Heart left ventricle (tissue), 16 donors: ENCODE measurements at regions not wholly inside any gene's neighbourhood (a gene's known extent, or its start where the extent isn't known, plus 50 kb on each side); places are given as distances from the start of the nearest gene placed in this dataset.

Source experiments
- ATAC-seq, 4 donors: fragments of 200-7000 bp; cut with Tn5 transposase; one replicate each; pipeline ENCODE4 v1.9.1; 2020 to 2022; ENCODE audit warnings: moderate library complexity in 4 of 4, mild to moderate bottlenecking in 3 of 4, moderate number of reproducible peaks in 1 of 4
- DNase-seq, 5 donors: peaks; one replicate each; pipeline ENCODE4 v3.0.0-alpha.2; 2020
- H3K27ac ChIP-seq, 12 donors: fragments of 200-600 bp; sonication (generic) in 4 of 12; one replicate each; pipeline versions ENCODE4 v1.5.0 to v1.8.0; 2016 to 2022; ENCODE audit warnings: mild to moderate bottlenecking in 2 of 12
- H3K27me3 ChIP-seq, 9 donors: fragments of 200-600 bp; sonication (generic) in 2 of 9; one replicate each; pipeline versions ENCODE4 v1.5.1 to v1.8.0; 2016 to 2022; ENCODE audit warnings: mild to moderate bottlenecking in 3 of 9
- H3K36me3 ChIP-seq, 9 donors: fragments of 200-600 bp; sonication (generic) in 2 of 9; one replicate each; pipeline versions ENCODE4 v1.5.0 to v1.8.0; 2018 to 2022; ENCODE audit warnings: mild to moderate bottlenecking in 2 of 9
- H3K4me1 ChIP-seq, 12 donors: fragments of 200-600 bp; sonication (generic) in 4 of 12; one replicate each; pipeline versions ENCODE4 v1.5.0 to v1.8.0; 2016 to 2022; ENCODE audit warnings: mild to moderate bottlenecking in 3 of 12
- H3K4me3 ChIP-seq, 12 donors: fragments of 200-600 bp; sonication (generic) in 4 of 12; one replicate each; pipeline versions ENCODE4 v1.5.0 to v1.8.0; 2017 to 2022; ENCODE audit warnings: mild to moderate bottlenecking in 9 of 12, moderate library complexity in 4 of 12
- H3K9me3 ChIP-seq, 12 donors: fragments of 200-600 bp; sonication (generic) in 4 of 12; one replicate each; pipeline versions ENCODE4 v1.5.0 to v1.8.0; 2016 to 2022; ENCODE audit warnings: mild to moderate bottlenecking in 1 of 12
- CTCF ChIP-seq, 12 donors: fragments of 200-600 bp; sonication (generic) in 4 of 12; IDR thresholded peaks; one replicate each; pipeline versions ENCODE4 v1.5.0 to v1.8.0; 2018 to 2022; ENCODE audit warnings: antibody characterized with exemption in 12 of 12, mild to moderate bottlenecking in 5 of 12
- POLR2A ChIP-seq, 2 donors: fragments of 450-650 bp; IDR thresholded peaks; one replicate each; pipeline ENCODE4 v1.6.1; 2017; ENCODE audit warnings: antibody characterized with exemption in 2 of 2, mild to moderate bottlenecking in 2 of 2, moderate library complexity in 2 of 2
- WGBS, 4 donors: extraction: QIAGEN DNeasy Blood & Tissue Kit in 2 of 4; methylation state at CpG; one replicate each; pipeline versions ENCODE4 v1.1.5 to v1.1.7; 2013 to 2018; 5-methylcytosine and 5-hydroxymethylcytosine counted together
- intact Hi-C, 10 donors: fragments of 100-400 bp; cut with DNase I; formaldehyde crosslinking; loops; one replicate each; pipeline versions ENCODE4 v1.11.1 to v1.14.2; 2022
- donor health status: ischemic (EF 13 %, LVEDD 7.1; RV severe dilation, severe dysfunction).
- donor health status: healthy with polysubstance abuse.
- donor health status: DM: no; HTN: yes; CAD: no.
- donor health status: DM: no; HTN: no; CAD: no.
- donor health status: ischemic (EF 25% LVEDD 6.9; RV normal size, moderate dysfunction).
- donor health status: ischemic (EF 25% LVEDD 5.7; RV mildly dilated, moderate dysfunction).
- donor health status: healthy.
- donor health status: DM: yes; HTN: yes; CAD: no.
- donor health status: ischemic (EF 35%, LVEDD 5.7; RV mildly dilated, moderate dysfunction).
- donor health status: nonischemic (EF 11% LVEDD 7.7; RV severe dilation, severe dysfunction).
- donor health status: DM: yes; HTN: yes; CAD: no.
- donor health status: PGD.
- donor health status: ischemic (EF 29% LVEDD 5.4; RV normal size, mild dysfunction).
- donor health status: nonischemic (EF 23%, LVEDD 6.1; RV moderate dilation, normal function).

- DNase-seq (no peak), ATAC-seq (no peak)
- no peak overlapping the region for H3K27ac ChIP-seq
- no peaks in the 10 kb centered on the region for H3K4me1 ChIP-seq
- TF ChIP-seq CTCF (IDR thresholded peaks at IDR 0.05), result no peak
- no peak for TF ChIP-seq POLR2A (IDR thresholded peaks at IDR 0.05)
- no peak overlapping the region for H3K4me3 ChIP-seq
- intact Hi-C loops, result no loop called here
- H3K9me3 ChIP-seq, result peaks cover 0 to 14% (median 0%) of the 10 kb centered on the region in 12 donors
- H3K36me3 ChIP-seq, result no peaks in the 10 kb centered on the region
- H3K27me3 ChIP-seq, result no peaks in the 10 kb centered on the region
These were observed 226.8 kb downstream of the AASDHPPT start for GRCh38 chr11:106304274-106304673.

- ATAC-seq (no peak), DNase-seq (no peak)
- Histone ChIP-seq H3K9me3 (peaks cover 0 to 14% (median 0%) of the 10 kb centered on the region in 12 donors), H3K4me3 (no peak overlapping the region), H3K27me3 (no peaks in the 10 kb centered on the region), H3K4me1 (no peaks in the 10 kb centered on the region), H3K27ac (no peak overlapping the region), H3K36me3 (no peaks in the 10 kb centered on the region)
- WGBS, 4 donors, result 89 to 98% (median 93%) methylated on average over 1 of the region's 1 CpG
- no peak for TF ChIP-seq CTCF (IDR thresholded peaks at IDR 0.05)
- TF ChIP-seq POLR2A (IDR thresholded peaks at IDR 0.05), result no peak
- intact Hi-C loops, result no loop called here
These were observed 228.0 kb downstream of the AASDHPPT start for GRCh38 chr11:106305458-106305857.

- Histone ChIP-seq H3K27me3 (no peaks in the 10 kb centered on the region), H3K36me3 (no peaks in the 10 kb centered on the region), H3K4me3 (no peak overlapping the region), H3K4me1 (no peaks in the 10 kb centered on the region), H3K27ac (no peak overlapping the region), H3K9me3 (peaks cover 0 to 12% (median 0%) of the 10 kb centered on the region in 12 donors)
- ATAC-seq (no peak), DNase-seq (no peak)
- TF ChIP-seq CTCF (IDR thresholded peaks at IDR 0.05), result no peak
- TF ChIP-seq POLR2A (IDR thresholded peaks at IDR 0.05), result no peak
- intact Hi-C loops, result no loop called here
These were observed 229.5 kb downstream of the AASDHPPT start for GRCh38 chr11:106306942-106307341.

GRCh38 chr11:106309070-106309684 is 231.7 kb downstream of the AASDHPPT start:
- no peaks in the 10 kb centered on the region for H3K4me1 ChIP-seq
- 69 to 82% (median 75%) methylated on average over 2 of the region's 2 CpGs for WGBS, 4 donors

More at GRCh38 chr11:106309070-106309684, 231.7 kb downstream of the AASDHPPT start:
- Histone ChIP-seq H3K9me3 (no peaks in the 10 kb centered on the region), H3K4me3 (no peak overlapping the region), H3K36me3 (no peaks in the 10 kb centered on the region), H3K27ac (no peak overlapping the region), H3K27me3 (no peaks in the 10 kb centered on the region)
- TF ChIP-seq POLR2A (IDR thresholded peaks at IDR 0.05) (no peak), CTCF (IDR thresholded peaks at IDR 0.05) (no peak)
- DNase-seq (no peak), ATAC-seq (no peak)
- intact Hi-C loops, result no loop called here
